Tibial nerve (tissue), 4 donors: ENCODE measurements at regions not wholly inside any gene's neighbourhood (a gene's known extent, or its start where the extent isn't known, plus 50 kb on each side); places are given as distances from the start of the nearest gene placed in this dataset.

Source experiments
- DNase-seq, 2 donors: peaks; one replicate each; pipeline ENCODE4 v3.0.0-alpha.2; 2019; ENCODE audit warnings: low spot score in 2 of 2
- H3K27ac ChIP-seq, 4 donors: fragments of 200-600 bp; sonication (generic) in 3 of 4; one replicate each; pipeline ENCODE4 v1.5.1; 2017 to 2019; ENCODE audit warnings: mild to moderate bottlenecking in 1 of 4
- H3K27me3 ChIP-seq, 2 donors: fragments of 200-600 bp; sonication (generic) in 1 of 2; one replicate each; pipeline versions ENCODE4 v1.5.1 to v1.6.0; 2017 to 2019
- H3K36me3 ChIP-seq, 3 donors: fragments of 200-600 bp; sonication (generic); one replicate each; pipeline ENCODE4 v1.5.1; 2018 to 2019
- H3K4me1 ChIP-seq, 4 donors: fragments of 200-600 bp; sonication (generic) in 3 of 4; one replicate each; pipeline ENCODE4 v1.5.1; 2017 to 2019
- H3K4me3 ChIP-seq, 4 donors: fragments of 200-600 bp; sonication (generic) in 3 of 4; one replicate each; pipeline ENCODE4 v1.5.1; 2017 to 2019; ENCODE audit warnings: mild to moderate bottlenecking in 1 of 4, moderate library complexity in 1 of 4
- H3K9me3 ChIP-seq, 4 donors: fragments of 200-600 bp; sonication (generic) in 3 of 4; one replicate each; pipeline ENCODE4 v1.5.1; 2017 to 2019
- CTCF ChIP-seq, 5 experiments: fragments of 200-600 bp in 3 of 5; fragments of 450-650 bp in 2 of 5; sonication (generic) in 3 of 5; IDR thresholded peaks; one replicate each; pipeline ENCODE4 v1.5.1; 2016 to 2019; ENCODE audit warnings: antibody characterized with exemption in 5 of 5, mild to moderate bottlenecking in 3 of 5, moderate library complexity in 2 of 5
- EP300 ChIP-seq, 2 donors: sonication (generic); formaldehyde crosslinking; IDR thresholded peaks; one replicate each; pipeline ENCODE4 v1.6.1; 2017; ENCODE audit warnings: antibody characterized with exemption in 2 of 2, mild to moderate bottlenecking in 1 of 2
- POLR2A ChIP-seq, 2 donors: fragments of 450-650 bp; IDR thresholded peaks; one replicate each; pipeline ENCODE4 v1.6.1; 2017; ENCODE audit warnings: antibody characterized with exemption in 2 of 2, mild to moderate bottlenecking in 2 of 2, moderate library complexity in 2 of 2
- WGBS, 2 donors: methylation state at CpG; one replicate each; pipeline ENCODE4 v1.1.5; 2018; 5-methylcytosine and 5-hydroxymethylcytosine counted together

- TF ChIP-seq EP300 (IDR thresholded peaks at IDR 0.05) (no peak), POLR2A (IDR thresholded peaks at IDR 0.05) (no peak), CTCF (IDR thresholded peaks at IDR 0.05) (no peak)
- H3K4me1 ChIP-seq = no peaks in the 10 kb centered on the region
- H3K9me3 ChIP-seq = peaks cover 0 to 15% (median 3%) of the 10 kb centered on the region in 4 donors
- H3K4me3 ChIP-seq = no peak overlapping the region
- H3K36me3 ChIP-seq = no peaks in the 10 kb centered on the region
- DNase-seq = no peak
- H3K27me3 ChIP-seq = no peaks in the 10 kb centered on the region
- 84 to 87% methylated on average over 5 of the region's 5 CpGs for WGBS, 2 donors
- H3K27ac ChIP-seq = no peak overlapping the region
These were observed 57.8 kb upstream of the LIFR start for GRCh38 chr5:38613992-38614836.

GRCh38 chr5:38615042-38615441, 58.6 kb upstream of the LIFR start:
- Histone ChIP-seq H3K4me1 (no peaks in the 10 kb centered on the region), H3K27ac (no peak overlapping the region), H3K27me3 (no peaks in the 10 kb centered on the region), H3K4me3 (no peak overlapping the region), H3K36me3 (no peaks in the 10 kb centered on the region), H3K9me3 (peaks cover 0 to 24% (median 3%) of the 10 kb centered on the region in 4 donors)
- TF ChIP-seq CTCF (IDR thresholded peaks at IDR 0.05) (no peak), EP300 (IDR thresholded peaks at IDR 0.05) (no peak), POLR2A (IDR thresholded peaks at IDR 0.05) (no peak)
- no peak for DNase-seq
- 90 to 100% methylated on average over 1 of the region's 1 CpG for WGBS, 2 donors

GRCh38 chr5:38615981-38616451, 59.6 kb upstream of the LIFR start:
- TF ChIP-seq EP300 (IDR thresholded peaks at IDR 0.05) (no peak), CTCF (IDR thresholded peaks at IDR 0.05) (no peak), POLR2A (IDR thresholded peaks at IDR 0.05) (no peak)
- WGBS, 2 donors = 50 to 56% methylated on average over 3 of the region's 3 CpGs
- DNase-seq = no peak
- Histone ChIP-seq H3K4me1 (no peaks in the 10 kb centered on the region), H3K27me3 (no peaks in the 10 kb centered on the region), H3K36me3 (no peaks in the 10 kb centered on the region), H3K4me3 (no peak overlapping the region), H3K27ac (peak overlapping the region in 1 of 4 donors; percentile 25), H3K9me3 (peaks cover 0 to 27% (median 3%) of the 10 kb centered on the region in 4 donors)

GRCh38 chr5:38618154-38618553, 61.7 kb upstream of the LIFR start:
- Histone ChIP-seq H3K9me3 (peaks cover 0 to 27% (median 3%) of the 10 kb centered on the region in 4 donors), H3K36me3 (no peaks in the 10 kb centered on the region), H3K27me3 (no peaks in the 10 kb centered on the region), H3K27ac (no peak overlapping the region), H3K4me3 (no peak overlapping the region), H3K4me1 (no peaks in the 10 kb centered on the region)
- WGBS, 2 donors = 93 to 96% methylated on average over 1 of the region's 1 CpG
- DNase-seq = no peak
- no peak for TF ChIP-seq CTCF (IDR thresholded peaks at IDR 0.05)
- no peak for TF ChIP-seq POLR2A (IDR thresholded peaks at IDR 0.05)
- TF ChIP-seq EP300 (IDR thresholded peaks at IDR 0.05) = no peak

- H3K4me1 ChIP-seq = no peaks in the 10 kb centered on the region
- no peak for TF ChIP-seq POLR2A (IDR thresholded peaks at IDR 0.05)
- TF ChIP-seq EP300 (IDR thresholded peaks at IDR 0.05) = no peak
- no peak for TF ChIP-seq CTCF (IDR thresholded peaks at IDR 0.05)
- no peaks in the 10 kb centered on the region for H3K27me3 ChIP-seq
- H3K27ac ChIP-seq = no peak overlapping the region
- no peak for DNase-seq
- H3K36me3 ChIP-seq = no peaks in the 10 kb centered on the region
- H3K9me3 ChIP-seq = peaks cover 0 to 27% (median 3%) of the 10 kb centered on the region in 4 donors
- H3K4me3 ChIP-seq = no peak overlapping the region
These were observed 64.9 kb upstream of the LIFR start for GRCh38 chr5:38621331-38621730.
